DLD1 (cell line): ENCODE measurements at regions not wholly inside any gene's neighbourhood (a gene's known extent, or its start where the extent isn't known, plus 50 kb on each side); places are given as distances from the start of the nearest gene placed in this dataset.

ENCODE experiments used
- in situ Hi-C: cut with HindIII; loops from 2 replicates; pipeline ENCODE4 v1.10.0; 2017; ENCODE audit warnings: low sequenced_read_pairs

DNA sequence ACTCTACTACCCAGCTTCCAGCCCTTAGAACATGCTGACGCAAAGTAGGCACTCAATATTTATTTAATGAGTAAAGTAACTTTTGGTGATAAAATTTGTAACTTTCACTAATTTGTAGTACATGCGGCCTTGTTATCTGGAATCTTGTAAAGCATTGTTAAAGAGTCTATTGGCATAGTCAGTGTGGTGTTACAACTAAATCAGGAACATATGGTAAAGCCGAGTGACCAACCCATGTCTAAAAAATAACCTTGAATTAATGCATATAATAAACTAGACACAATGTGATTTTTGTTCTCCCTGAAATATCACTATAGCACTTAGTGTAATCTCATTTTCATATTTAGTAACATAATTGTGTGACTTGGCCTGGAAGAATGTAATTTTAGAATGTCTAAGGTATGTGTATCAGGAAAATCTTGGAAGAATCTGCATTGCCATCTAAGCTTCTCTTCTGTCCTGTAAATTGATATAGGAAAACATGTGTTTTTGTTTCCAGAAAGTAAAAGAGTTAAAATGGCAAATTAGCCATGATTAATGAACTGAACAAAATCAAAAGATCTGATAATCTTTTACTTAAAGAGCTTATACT lies 256.7 kb upstream of the GNAI1 start:
- in situ Hi-C loops = no loop called here

DNA sequence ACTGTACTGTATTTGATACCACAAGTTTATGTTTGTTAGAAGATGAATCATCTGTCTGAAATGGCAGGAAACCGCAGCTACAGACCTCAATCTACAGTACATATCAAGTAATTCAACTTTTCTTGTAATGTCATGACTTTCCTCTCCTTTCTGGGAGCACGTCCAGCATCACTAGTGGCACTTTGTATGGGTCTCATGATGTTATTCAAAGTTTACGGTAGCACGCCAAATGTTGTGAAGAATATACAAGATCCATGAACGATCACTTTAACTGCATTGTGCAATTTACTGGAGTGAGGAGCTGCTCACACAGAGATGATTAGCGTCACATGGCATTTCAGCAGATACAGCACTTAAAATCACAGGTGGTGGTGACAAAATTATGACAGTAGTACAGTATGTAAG lies 257.8 kb upstream of the GNAI1 start:
- in situ Hi-C loops = no loop called here

GRCh38 chr7:79874797-79875196 lies 259.8 kb upstream of the GNAI1 start:
- in situ Hi-C loops = no loop called here

DNA sequence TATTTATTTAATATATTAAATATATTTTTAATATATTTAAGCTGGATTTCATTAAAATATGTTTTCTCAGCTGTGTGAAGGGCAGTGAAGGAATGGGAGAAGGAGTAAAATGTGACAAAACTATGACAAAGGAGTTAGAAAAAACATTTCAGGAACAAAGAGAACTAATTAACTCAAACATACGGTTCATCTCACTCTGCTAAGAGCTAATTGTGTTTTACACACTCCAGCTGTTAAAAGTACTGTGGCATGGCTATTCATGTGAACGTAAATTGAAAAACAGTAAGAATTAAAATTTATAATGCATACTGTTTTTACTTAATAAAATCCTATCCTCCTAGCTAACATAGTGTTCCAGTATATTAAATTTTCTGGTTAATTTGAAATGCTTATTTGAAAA lies 262.5 kb upstream of the GNAI1 start:
- in situ Hi-C loops = no loop called here

DNA sequence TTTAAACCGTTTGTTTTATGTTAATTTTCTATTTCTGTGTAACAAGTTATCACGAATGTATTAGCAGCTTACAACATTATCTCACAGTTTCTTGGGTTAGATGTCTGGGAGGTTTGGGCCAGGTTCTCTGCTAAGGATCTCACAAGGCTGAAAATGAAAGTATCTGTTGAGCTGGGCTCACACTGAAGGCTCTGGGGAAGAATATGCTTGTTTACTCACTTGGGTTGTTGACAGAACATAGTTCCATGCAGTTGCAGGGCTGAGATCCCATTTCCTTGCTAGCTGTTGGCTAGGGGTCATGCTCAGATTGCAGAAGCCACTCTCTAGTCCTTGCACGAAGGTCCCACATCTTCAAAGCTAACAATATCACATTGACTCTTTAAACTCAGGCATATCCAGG lies 266.6 kb upstream of the GNAI1 start:
- in situ Hi-C loops = no loop called here

DNA sequence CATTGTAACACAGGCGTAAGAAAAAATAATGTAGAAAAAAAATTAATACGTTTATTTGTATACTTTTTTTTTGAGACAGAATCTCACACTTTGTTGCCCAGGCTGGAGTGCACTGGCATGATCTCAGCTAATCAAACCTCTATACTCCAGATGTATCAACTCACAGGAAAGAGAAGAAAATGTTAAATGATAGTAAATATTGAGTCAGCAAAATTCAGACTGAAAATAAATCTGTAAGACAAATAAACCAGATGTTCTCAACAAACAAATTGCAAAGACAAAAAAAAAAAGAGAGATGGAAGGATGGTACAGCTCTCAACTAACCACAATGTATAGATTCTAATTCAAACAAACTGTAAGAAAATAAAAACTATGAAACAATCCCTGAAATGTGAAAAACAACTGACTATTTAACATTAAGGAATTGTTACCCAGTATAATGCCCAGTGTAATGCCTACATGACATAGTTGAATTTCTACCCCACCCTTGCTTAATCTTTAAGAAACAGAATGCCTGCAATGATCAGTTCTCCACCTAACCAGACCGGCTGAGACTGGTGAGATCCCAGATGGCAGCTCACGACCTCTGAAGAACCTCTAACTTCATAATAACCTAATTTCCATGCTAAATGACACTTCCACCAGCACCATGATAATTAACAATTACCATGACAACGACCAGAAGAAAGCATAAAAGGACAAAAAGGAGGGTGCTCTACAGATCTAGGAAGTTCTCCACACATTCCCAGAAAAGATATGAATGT lies 272.0 kb upstream of the GNAI1 start:
- in situ Hi-C loops = no loop called here

GRCh38 chr7:79855172-79855571 lies 279.5 kb upstream of the GNAI1 start:
- in situ Hi-C loops = no loop called here

- in situ Hi-C loops = no loop called here
Measured at GRCh38 chr7:79854621-79855020, 280.0 kb upstream of the GNAI1 start.

DNA sequence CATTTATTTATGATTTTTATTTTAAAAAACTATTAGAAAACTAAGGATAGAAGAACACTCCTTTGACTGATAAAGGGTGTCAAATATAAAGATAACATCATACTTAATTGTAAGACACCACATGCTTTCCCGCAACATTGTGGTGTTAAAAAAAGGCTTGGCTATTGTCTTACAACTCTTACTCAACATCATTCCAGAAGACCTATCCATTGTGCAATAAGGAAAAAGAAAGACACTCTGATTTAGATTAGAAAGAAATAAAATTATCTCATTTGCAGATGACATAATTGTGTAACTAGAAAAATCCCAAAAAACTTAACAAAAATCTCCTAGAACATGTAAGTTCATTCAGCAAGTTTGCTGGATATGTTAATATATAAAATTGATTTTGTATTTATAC lies 296.7 kb upstream of the GNAI1 start:
- in situ Hi-C loops = no loop called here

DNA sequence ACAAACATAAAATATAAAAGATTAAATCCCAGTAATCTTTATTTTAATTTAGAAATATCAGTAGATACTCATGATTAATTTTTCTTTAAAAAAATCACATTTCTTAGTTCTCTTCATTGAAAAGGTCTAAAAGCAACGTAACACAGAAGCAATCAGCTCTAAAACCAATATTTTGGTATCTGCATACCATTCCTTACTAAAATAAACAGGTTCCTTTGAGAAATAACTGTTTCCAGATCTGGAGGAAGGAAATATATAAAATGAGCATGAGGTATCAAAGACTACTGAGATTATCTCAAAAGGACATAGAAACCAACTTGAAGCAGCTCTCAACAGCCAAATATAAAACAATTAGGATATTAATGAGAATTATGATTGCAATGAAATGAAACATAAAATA lies 301.0 kb upstream of the GNAI1 start:
- in situ Hi-C loops = no loop called here

GRCh38 chr7:79828866-79829265 lies 305.8 kb upstream of the GNAI1 start:
- in situ Hi-C loops = no loop called here

- in situ Hi-C loops = no loop called here
Measured at GRCh38 chr7:79823246-79823951, 311.2 kb upstream of the GNAI1 start.

DNA sequence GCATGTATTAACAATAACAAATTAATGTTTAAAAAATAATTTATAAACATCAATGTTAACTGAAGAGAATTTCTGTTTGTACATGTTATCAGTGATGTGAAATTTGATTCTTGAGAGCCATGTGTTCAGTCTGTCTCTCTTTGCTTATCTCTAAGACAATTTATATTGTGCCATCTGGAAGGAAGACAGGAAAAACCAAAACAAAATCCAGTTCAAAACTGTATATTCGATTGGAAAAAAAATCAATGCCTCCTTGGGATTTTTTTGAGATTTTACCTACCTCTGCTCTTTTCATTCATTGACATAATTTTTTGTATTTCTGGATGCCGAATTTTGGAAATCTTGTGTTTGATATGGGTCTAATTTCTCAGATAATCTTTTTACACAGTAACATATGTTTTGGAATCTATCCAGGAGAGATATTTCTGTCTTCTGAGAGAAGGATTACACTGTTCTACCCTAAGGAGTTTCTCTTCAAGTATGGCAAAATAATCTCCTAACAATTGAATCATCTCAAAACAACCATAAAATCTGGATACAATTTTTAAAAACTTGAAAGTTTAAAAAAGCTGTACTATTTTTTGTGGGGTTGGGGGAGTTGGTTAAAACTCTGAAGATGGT lies 311.9 kb upstream of the GNAI1 start:
- in situ Hi-C loops = no loop called here

GRCh38 chr7:79820387-79820786 lies 314.2 kb upstream of the GNAI1 start:
- in situ Hi-C loops = no loop called here

GRCh38 chr7:79810916-79811315 lies 323.7 kb upstream of the GNAI1 start:
- in situ Hi-C loops = no loop called here

GRCh38 chr7:79806161-79806734 lies 328.4 kb upstream of the GNAI1 start:
- in situ Hi-C loops = no loop called here

DNA sequence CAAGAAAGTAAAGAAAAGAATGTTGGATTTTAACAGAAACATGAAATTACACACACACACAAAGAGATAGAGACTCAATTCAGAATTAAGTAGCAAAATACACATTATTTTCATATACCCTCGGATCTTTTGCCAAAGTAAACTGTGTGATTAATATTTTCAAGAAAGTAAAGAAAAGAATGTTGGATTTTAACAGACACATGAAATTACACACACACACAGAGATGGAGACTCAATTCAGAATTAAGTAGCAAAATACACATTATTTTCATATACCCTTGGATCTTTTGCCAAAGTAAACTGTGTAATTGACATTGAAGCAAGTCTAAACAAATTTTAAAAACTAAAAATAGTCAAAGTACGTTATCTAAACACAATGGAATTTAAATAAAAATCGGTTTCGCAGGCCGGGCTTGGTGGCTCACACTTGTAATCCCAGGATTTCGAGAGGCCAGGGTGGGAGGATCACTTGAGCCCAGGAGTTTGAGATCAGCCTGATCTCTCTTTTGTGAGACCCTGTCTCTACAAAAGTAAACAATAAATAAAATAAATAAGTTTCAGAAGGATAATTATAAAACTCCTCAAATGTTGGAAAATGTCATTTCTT lies 337.3 kb upstream of the MAGI2 start:
- in situ Hi-C loops = no loop called here

GRCh38 chr7:79789584-79790345 lies 336.3 kb upstream of the MAGI2 start:
- in situ Hi-C loops = no loop called here

DNA sequence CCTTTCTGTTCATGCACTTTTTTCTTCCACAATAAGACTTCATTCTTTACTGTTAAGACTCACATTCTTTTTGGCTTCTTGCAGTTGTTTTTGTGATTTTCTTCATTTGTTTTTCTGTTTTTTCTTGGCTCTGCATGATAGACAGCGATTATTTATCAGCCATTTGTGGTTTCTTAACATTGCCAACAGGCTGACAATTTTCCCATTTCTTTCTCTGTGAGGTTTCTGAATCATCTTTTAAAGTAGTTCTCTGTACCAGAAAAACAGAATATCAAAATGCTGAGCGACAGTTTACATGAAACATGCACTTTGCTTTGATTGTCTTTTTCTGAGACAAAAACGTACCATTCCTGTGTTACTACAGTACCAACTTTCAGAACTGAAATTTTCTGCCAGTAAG lies 334.2 kb upstream of the MAGI2 start:
- in situ Hi-C loops = no loop called here

GRCh38 chr7:79787096-79787495 lies 333.6 kb upstream of the MAGI2 start:
- in situ Hi-C loops = no loop called here
